ENCODE measurements at regions not wholly inside any gene's neighbourhood (a gene's known extent, or its start where the extent isn't known, plus 50 kb on each side); places are given as distances from the start of the nearest gene placed in this dataset.
"Not testable (repeated sequence)": the region's sequence is repeated elsewhere in the genome, so short reads cannot be mapped to it uniquely, and the experiment has no call there.

DNA sequence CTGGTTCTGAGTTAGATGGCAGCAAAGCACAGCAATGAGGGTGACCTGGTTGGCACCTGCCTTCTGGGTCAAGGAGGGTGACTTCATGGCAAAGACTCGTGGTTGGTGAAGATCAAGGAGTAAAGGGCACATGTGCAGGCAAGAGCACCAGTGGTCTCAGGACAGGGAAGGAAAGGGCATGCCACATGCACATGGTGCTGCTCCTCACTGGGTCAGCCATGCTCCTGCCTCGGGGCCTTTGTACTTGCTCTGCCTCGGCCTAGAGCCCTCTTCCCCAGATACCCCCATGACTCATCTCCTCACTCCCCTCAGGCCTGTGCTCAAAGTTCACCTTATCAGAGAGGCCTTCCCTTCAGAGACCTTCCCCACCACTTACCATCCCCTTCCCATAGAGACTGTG lies 106.7 kb upstream of the KDM7A start:
- DNase-seq = no peak
- H3K27me3 ChIP-seq (ENCODE audit: control insufficient read depth, insufficient read depth, low read length) = no peaks in the 10 kb centered on the region
- H3K36me3 ChIP-seq (replicated peaks; ENCODE audit: control insufficient read depth, insufficient read depth, low read length) = no peaks in the 10 kb centered on the region
- no peak overlapping the region for H3K4me3 ChIP-seq (ENCODE audit: insufficient read depth, low read depth, low read length)

DNA sequence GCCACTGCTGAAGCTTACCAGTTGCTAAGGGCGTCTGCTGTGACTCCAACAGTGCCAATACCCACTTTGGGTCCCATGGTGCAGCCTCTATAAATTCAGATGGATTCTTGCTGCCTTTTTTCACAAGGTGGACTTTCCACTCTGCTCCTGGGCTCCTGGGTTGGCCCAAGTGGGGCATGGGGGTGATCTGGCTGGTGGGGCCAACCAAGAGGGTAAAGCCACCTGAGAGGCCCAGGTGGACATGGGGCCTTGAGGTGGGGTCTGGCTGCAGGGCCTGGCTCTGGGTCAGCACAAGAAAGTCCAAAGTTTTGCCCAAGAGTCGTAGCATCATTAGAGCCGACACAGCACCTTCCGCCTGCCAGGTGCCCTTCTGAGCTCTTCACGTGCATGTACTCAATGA lies 105.2 kb upstream of the KDM7A start:
- Histone ChIP-seq H3K4me3 (ENCODE audit: insufficient read depth, low read depth, low read length) (no peak overlapping the region), H3K27me3 (ENCODE audit: control insufficient read depth, insufficient read depth, low read length) (no peaks in the 10 kb centered on the region), H3K36me3 (replicated peaks; ENCODE audit: control insufficient read depth, insufficient read depth, low read length) (no peaks in the 10 kb centered on the region)
- DNase-seq = no peak

DNA sequence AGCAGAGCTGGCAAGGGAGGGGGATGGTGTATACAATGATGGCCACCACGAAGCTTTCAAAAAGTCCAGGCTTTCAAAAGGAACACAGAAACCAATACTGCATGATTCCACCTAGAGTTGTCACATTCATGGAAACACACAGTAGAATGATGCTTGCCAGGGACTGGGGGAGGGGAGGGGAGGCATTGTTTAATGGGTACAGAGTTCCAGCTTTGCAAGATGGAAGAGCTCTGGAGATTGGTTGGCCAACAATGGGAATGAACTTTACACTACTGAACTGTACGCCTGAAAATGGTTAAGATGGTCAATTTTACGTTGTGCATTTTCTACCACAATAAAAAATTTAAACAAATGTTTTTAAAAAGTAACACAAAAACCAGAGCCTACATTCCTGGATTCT lies 104.5 kb upstream of the KDM7A start:
- no peaks in the 10 kb centered on the region for H3K36me3 ChIP-seq (replicated peaks; ENCODE audit: control insufficient read depth, insufficient read depth, low read length)
- H3K27me3 ChIP-seq (ENCODE audit: control insufficient read depth, insufficient read depth, low read length) = no peaks in the 10 kb centered on the region
- H3K4me3 ChIP-seq (ENCODE audit: insufficient read depth, low read depth, low read length) = no peak overlapping the region
- DNase-seq = no peak

DNA sequence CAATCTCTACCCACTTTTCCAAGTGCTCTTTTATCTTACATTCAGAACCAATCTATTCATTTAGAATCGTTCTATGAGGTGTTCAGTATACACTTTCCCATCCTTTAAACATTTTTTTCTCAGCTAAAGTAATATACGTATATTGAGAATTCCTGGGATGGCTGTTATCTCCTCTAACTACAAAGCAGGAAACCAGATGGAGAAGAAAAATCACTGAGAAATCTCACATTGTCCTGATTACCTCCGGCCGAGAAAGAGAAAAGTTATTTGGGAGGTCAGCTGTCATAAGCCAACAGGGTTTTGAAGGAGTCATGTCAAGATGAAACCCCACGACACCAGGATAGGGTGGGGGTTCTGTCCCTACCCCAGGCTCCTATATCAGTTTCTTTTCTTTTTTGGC lies 99.2 kb upstream of the KDM7A start:
- Histone ChIP-seq H3K36me3 (replicated peaks; ENCODE audit: control insufficient read depth, insufficient read depth, low read length) (no peaks in the 10 kb centered on the region), H3K4me3 (ENCODE audit: insufficient read depth, low read depth, low read length) (no peak overlapping the region), H3K27me3 (ENCODE audit: control insufficient read depth, insufficient read depth, low read length) (no peaks in the 10 kb centered on the region)
- DNase-seq = no peak

DNA sequence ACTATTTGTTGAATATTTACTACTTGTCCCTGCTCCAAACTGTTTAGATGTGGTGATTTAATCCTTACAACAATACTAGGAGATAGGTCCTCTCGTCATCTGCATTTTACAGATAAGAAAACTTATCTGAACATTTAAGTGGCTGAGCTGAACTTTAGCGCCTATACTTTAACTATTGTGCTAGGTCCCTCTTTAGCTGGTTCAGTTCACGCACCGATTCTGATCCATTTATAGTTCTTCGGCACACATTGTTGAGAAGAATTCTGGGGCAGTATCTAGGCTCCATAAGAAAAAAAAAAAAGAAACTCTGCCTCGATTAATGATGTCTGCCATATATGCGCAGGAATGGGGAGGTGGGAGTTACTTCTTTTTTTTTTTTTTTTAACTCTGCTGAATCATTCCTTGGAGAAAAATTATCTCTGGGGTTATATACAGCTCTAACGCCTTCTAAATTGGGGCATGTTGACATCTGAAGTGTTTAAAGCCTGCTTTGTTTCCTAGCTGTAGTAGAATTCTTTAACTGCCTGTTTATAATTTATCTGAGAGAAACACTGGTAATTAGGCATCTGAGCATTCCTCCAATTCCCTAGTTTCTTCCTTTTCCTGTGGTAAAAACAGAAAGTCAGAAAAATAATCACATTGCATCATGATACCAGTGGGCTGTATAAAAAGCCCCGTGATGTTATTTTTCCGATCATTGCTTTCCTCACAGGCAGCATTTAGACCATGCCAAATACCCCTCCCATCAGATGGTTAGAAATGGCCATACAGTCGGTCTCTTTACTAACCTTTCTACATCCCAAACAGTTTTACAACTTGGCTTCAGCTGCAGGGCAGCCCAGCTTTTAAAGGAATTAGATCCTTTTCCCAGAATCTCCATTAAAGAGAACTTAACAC lies 98.5 kb upstream of the KDM7A start:
- H3K36me3 ChIP-seq (replicated peaks; ENCODE audit: control insufficient read depth, insufficient read depth, low read length) = no peaks in the 10 kb centered on the region
- H3K27me3 ChIP-seq (ENCODE audit: control insufficient read depth, insufficient read depth, low read length) = no peaks in the 10 kb centered on the region
- no peak overlapping the region for H3K4me3 ChIP-seq (ENCODE audit: insufficient read depth, low read depth, low read length)
- DNase-seq = no peak

DNA sequence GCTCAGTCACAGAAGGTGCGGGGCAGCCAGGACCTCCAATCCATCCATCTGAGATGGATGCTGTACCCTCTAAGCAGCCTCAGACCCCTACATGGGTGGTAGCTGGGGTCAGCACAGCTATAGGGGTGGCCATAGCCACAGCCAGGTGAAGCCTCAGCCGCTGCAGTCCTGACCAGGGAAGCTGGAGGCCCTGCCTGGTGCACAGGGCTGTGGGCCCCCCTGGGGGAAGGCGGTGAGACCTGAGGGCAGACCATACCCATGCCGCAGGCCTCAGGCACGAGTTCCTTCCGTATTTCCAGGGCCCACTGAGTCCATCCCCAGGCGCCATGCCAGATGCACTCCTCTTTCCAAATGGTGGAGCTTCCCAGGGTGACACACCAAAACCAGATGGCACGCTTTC lies 96.6 kb upstream of the KDM7A start:
- no peaks in the 10 kb centered on the region for H3K36me3 ChIP-seq (replicated peaks; ENCODE audit: control insufficient read depth, insufficient read depth, low read length)
- no peaks in the 10 kb centered on the region for H3K27me3 ChIP-seq (ENCODE audit: control insufficient read depth, insufficient read depth, low read length)

DNA sequence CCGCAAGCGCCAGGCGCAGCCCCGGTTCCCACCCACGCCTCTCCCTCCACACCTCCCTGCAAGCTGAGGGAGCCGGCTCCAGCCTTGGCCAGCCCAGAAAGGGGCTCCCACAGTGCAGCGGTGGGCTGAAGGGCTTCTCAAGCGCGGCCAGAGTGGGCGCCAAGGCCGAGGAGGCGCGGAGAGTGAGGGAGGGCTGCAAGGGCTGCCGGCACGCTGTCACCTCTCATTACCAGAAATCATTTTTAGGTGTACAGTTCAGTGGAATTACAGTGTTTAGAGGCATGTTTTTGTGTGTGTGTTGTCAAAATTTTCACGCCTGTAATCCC lies 94.8 kb upstream of the KDM7A start:
- not testable (repeated sequence) for DNase-seq; H3K4me3 ChIP-seq (ENCODE audit: insufficient read depth, low read depth, low read length); H3K27me3 ChIP-seq (ENCODE audit: control insufficient read depth, insufficient read depth, low read length); H3K36me3 ChIP-seq (replicated peaks; ENCODE audit: control insufficient read depth, insufficient read depth, low read length)

More for the DNA sequence above, 96.6 kb upstream of the KDM7A start:
- H3K4me3 ChIP-seq (ENCODE audit: insufficient read depth, low read depth, low read length) = no peak overlapping the region
- DNase-seq = no peak

DNA sequence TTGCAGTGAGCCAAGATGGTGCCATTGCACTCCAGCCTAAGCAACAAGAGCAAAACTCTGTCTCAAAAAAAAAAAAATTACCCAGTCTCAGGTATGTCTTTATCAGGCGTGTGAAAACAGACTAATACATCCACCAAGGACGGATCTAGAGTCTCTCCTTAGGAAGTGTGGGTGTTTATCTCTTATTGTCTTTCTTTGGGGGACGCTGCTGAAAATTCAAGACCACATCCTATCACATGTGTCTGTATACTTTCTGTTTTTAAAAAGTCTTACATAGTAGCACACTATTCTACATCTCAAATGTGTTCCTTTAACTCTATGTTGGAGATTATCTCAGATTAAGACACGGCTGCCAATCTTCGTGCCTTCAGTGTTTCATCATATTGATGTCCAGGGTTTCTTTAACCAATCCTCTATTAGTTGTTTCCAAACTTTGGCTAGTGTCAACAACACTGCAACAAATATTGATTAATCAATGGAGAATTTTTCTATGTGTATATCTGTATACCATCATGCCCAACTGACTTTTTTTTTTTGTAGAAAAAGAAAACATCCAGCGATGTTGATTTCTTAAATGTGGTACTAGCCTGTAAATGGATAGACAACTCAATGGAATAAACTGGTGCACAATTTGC lies 92.3 kb upstream of the KDM7A start:
- DNase-seq = no peak
- Histone ChIP-seq H3K4me3 (ENCODE audit: insufficient read depth, low read depth, low read length) (no peak overlapping the region), H3K27me3 (ENCODE audit: control insufficient read depth, insufficient read depth, low read length) (no peaks in the 10 kb centered on the region), H3K36me3 (replicated peaks; ENCODE audit: control insufficient read depth, insufficient read depth, low read length) (no peaks in the 10 kb centered on the region)

DNA sequence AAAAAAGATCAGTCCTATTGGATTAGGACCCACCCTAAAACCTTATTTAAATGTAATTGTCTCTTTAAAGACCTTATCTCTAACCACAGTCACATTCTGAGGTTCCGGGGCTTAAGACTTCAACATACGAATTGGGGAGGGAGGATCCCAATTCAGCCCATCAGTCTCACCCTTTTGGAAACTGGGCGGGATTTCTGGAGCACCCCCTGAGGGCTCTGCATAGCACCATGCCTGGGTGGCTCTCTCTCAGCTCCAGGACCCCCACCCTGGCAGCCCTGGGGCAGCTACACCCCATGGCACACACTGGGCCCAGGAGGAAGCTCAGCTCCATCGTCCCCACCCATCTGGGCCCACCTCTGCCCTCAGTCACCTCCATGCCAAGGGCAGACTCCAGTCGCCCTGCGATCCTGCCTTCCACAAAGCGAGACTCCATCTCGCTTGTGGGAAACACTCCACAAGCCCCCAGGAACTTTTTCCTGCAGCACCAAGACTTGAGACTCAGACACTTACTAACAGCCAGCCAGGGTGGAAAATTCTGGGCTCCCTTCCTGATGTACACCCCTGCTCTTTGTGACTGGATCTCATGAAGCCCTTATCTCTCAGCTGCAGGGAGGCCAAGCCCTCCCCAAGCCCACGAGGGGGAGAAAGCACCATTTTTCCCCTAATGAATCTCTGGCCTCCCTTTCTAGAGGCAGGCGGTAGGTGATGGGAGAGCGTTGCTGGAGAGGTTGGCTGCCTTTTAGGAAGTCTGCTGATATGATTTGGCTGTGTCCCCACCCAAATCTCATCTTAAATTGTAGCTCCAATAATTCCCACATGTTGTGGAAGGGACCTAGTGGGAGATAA lies 90.8 kb upstream of the KDM7A start:
- no peaks in the 10 kb centered on the region for H3K27me3 ChIP-seq (ENCODE audit: control insufficient read depth, insufficient read depth, low read length)

DNA sequence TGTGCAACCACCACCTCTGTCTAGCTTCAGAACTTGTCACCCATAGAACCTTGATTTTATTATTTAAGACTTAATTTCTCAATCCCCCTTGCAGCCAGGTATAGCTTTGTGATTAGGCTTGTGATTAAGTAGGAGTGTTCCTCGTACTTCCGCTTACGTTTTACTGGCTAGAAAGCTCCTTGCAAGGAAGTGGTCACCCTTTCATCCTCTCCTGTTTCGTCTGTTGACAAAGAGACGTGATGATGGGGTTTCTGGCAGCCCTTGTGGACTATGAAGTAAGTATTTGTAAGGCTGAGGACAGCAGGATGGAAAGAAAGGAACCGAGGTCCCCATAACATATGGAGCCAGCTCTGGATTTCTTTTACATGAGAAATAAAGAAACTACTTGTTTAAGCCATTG lies 86.5 kb upstream of the KDM7A start:
- DNase-seq = no peak
- Histone ChIP-seq H3K4me3 (ENCODE audit: insufficient read depth, low read depth, low read length) (no peak overlapping the region), H3K36me3 (replicated peaks; ENCODE audit: control insufficient read depth, insufficient read depth, low read length) (no peaks in the 10 kb centered on the region), H3K27me3 (ENCODE audit: control insufficient read depth, insufficient read depth, low read length) (no peaks in the 10 kb centered on the region)

More for the DNA sequence above, 90.8 kb upstream of the KDM7A start:
- no peak for DNase-seq
- Histone ChIP-seq H3K4me3 (ENCODE audit: insufficient read depth, low read depth, low read length) (no peak overlapping the region), H3K36me3 (replicated peaks; ENCODE audit: control insufficient read depth, insufficient read depth, low read length) (no peaks in the 10 kb centered on the region)

DNA sequence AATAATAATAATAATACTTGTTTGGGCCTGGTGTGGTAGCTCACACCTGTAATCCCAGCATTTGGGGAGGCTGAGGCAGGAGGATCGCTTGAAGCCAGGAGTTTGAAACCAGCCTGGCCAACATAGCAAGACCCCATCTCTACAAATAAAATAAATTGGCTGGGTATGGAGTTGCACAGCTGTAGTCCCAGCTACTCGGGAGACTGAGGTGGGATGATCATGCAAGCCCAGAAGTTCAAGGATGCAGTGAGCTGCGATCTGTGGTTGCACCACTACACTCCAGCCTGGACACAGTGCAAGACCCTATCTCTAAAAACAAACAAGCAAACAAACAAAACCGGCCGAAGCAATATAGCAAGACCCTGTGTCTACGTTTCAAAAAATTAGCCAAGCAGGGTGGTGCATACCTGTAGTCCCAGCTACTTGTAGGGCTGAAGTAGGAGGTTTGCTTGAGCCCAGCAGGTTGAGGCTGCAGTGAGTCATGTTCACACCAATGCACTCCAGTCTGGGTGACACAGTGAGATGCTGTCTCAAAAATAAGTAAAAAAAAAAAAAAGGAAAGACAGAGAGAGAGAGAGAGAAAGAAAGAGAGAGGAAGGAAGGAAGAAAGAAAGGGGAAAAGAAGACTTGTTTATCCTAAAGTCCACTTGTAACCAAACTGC lies 85.6 kb upstream of the KDM7A start:
- DNase-seq = no peak
- Histone ChIP-seq H3K4me3 (ENCODE audit: insufficient read depth, low read depth, low read length) (no peak overlapping the region), H3K27me3 (ENCODE audit: control insufficient read depth, insufficient read depth, low read length) (no peaks in the 10 kb centered on the region), H3K36me3 (replicated peaks; ENCODE audit: control insufficient read depth, insufficient read depth, low read length) (no peaks in the 10 kb centered on the region)

DNA sequence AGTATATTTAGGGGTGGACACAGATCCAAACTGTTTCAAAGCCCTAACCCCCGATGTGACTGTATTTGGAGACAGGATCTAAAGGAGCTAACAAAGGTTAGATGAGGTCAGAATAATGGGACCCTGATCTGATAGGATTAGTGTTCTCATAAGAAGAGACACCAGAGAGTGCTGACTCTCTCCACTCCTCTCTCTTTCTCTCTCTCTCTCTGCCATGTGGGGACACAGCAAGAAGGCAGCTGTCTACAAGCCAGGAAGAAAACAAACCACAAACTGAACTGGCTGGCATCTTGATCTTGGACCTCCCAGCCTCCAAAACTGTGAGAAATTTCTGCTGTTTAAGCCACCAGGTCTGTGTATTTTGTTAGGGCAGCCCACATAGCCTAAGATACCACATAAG lies 84.7 kb upstream of the KDM7A start:
- Histone ChIP-seq H3K27me3 (ENCODE audit: control insufficient read depth, insufficient read depth, low read length) (no peaks in the 10 kb centered on the region), H3K36me3 (replicated peaks; ENCODE audit: control insufficient read depth, insufficient read depth, low read length) (no peaks in the 10 kb centered on the region), H3K4me3 (ENCODE audit: insufficient read depth, low read depth, low read length) (no peak overlapping the region)
- no peak for DNase-seq

DNA sequence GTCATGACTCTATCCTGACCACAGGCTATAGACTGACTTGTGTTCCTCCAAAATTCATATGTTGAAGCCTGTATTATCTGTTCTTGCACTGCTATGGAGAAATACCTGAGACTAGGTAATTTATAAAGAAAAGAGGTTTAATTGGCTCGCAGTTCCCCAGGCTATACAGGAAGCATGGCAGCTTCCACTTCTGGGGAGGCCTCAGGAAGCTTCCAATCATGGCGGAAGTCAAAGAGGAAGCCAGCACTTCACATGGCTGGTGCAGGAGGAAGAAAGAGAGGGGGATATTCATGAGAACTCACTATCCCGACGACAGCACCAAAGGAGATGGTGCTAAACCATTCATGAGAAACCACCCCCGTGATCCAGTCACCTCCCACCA lies 84.3 kb upstream of the KDM7A start:
- no peaks in the 10 kb centered on the region for H3K36me3 ChIP-seq (replicated peaks; ENCODE audit: control insufficient read depth, insufficient read depth, low read length)

DNA sequence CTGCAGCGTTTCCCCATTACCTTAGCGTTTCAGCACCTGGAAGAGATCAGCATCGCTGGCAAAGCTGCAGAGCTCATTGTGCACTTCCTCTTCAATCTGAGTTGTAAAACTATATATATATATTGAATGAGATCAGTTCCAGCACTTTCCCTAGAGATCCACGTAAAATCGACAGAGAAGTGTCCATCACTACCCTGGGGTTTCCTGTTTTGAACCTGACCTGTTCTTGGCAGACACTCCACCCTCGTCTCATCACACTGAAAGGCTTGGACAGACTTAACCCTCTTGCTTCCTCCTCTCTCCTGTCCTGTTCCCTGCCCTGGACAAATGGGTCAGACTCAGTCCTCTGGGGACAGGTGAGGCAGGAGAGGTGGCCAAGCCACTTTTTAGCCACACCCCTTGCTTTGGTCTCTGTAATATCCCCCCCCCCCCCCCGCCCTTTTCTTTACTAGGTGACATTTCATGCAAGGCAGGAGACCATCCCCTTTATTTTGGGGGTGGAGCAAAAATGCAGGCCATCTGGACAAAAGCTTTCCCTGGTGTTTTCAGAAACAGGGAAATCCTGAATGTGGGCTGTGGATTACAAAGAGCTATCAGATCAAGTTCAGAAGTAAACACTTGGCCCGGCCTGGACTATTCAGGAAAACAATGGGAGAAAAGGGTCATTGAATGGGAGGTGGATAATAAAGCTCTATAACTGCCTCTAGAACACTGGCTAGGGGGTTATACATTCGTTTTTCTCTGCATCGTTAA lies 83.7 kb upstream of the KDM7A start:
- no peaks in the 10 kb centered on the region for H3K36me3 ChIP-seq (replicated peaks; ENCODE audit: control insufficient read depth, insufficient read depth, low read length)
- H3K4me3 ChIP-seq (ENCODE audit: insufficient read depth, low read depth, low read length) = no peak overlapping the region
- DNase-seq = no peak
- H3K27me3 ChIP-seq (ENCODE audit: control insufficient read depth, insufficient read depth, low read length) = no peaks in the 10 kb centered on the region

More for the DNA sequence above, 84.3 kb upstream of the KDM7A start:
- no peaks in the 10 kb centered on the region for H3K27me3 ChIP-seq (ENCODE audit: control insufficient read depth, insufficient read depth, low read length)
- DNase-seq = no peak
- no peak overlapping the region for H3K4me3 ChIP-seq (ENCODE audit: insufficient read depth, low read depth, low read length)
